ENCODE measurements at regions not wholly inside any gene's neighbourhood (a gene's known extent, or its start where the extent isn't known, plus 50 kb on each side); places are given as distances from the start of the nearest gene placed in this dataset.

DNA sequence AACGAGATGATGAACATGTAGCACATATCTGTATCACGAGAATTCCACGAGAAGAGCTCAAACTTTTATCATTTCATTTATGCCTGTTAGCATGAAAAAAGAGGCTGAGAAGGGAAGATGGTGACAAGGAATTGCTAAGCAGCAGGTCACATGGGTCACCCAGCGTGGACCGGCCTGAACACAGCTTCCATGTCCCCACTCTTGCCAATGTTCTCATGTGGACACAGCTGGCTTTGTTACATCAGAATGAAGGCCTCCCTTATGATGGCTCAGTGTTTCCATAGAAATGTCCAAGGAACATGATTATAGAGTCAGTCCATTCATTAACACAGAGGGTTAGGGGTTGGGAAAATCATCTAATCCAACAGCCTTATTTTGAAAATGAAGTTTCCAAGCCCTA, 215.4 kb downstream of the CMPK2 start:
- no peak for TF ChIP-seq POLR2A (IDR thresholded peaks at IDR 0.05)
- TF ChIP-seq, protein P1, sequence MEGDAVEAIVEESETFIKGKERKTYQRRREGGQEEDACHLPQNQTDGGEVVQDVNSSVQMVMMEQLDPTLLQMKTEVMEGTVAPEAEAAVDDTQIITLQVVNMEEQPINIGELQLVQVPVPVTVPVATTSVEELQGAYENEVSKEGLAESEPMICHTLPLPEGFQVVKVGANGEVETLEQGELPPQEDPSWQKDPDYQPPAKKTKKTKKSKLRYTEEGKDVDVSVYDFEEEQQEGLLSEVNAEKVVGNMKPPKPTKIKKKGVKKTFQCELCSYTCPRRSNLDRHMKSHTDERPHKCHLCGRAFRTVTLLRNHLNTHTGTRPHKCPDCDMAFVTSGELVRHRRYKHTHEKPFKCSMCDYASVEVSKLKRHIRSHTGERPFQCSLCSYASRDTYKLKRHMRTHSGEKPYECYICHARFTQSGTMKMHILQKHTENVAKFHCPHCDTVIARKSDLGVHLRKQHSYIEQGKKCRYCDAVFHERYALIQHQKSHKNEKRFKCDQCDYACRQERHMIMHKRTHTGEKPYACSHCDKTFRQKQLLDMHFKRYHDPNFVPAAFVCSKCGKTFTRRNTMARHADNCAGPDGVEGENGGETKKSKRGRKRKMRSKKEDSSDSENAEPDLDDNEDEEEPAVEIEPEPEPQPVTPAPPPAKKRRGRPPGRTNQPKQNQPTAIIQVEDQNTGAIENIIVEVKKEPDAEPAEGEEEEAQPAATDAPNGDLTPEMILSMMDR (IDR thresholded peaks at IDR 0.05): no peak
- TF ChIP-seq POLR2AphosphoS5 (IDR thresholded peaks at IDR 0.05): no peak
- no peak for TF ChIP-seq EP300 (IDR thresholded peaks at IDR 0.05)
